HEK293T (cell line): ENCODE measurements at regions not wholly inside any gene's neighbourhood (a gene's known extent, or its start where the extent isn't known, plus 50 kb on each side); places are given as distances from the start of the nearest gene placed in this dataset.

ENCODE experiments used
- ARNT ChIP-seq: fragments of 450-650 bp; IDR thresholded peaks from 2 replicates; pipeline ENCODE4 v1.6.1; 2017; ENCODE audit warnings: mild to moderate bottlenecking
- BHLHE40 ChIP-seq: fragments of 450-650 bp; IDR thresholded peaks from 2 replicates; pipeline ENCODE4 v1.6.1; 2016; ENCODE audit warnings: mild to moderate bottlenecking, moderate library complexity, borderline replicate concordance
- FOXA1 ChIP-seq: fragments of 450-650 bp; IDR thresholded peaks from 2 replicates; pipeline ENCODE4 v1.6.1; 2016; ENCODE audit warnings: mild to moderate bottlenecking
- FOXK2 ChIP-seq: fragments of 450-650 bp; IDR thresholded peaks from 2 replicates; pipeline ENCODE4 v1.6.1; 2016; ENCODE audit warnings: mild to moderate bottlenecking
- FOXM1 ChIP-seq: fragments of 450-650 bp; IDR thresholded peaks from 2 replicates; pipeline ENCODE4 v1.6.1; 2017; ENCODE audit warnings: mild to moderate bottlenecking, borderline replicate concordance
- L3MBTL2 ChIP-seq: fragments of 450-650 bp; conservative IDR thresholded peaks from 2 replicates; pipeline ENCODE4 v1.6.1; 2016; ENCODE audit warnings: mild to moderate bottlenecking
- LEF1 ChIP-seq: fragments of 450-650 bp; IDR thresholded peaks from 2 replicates; pipeline ENCODE4 v1.6.1; 2017; ENCODE audit warnings: mild to moderate bottlenecking, borderline replicate concordance
- NFRKB ChIP-seq: fragments of 450-650 bp; IDR thresholded peaks from 2 replicates; pipeline ENCODE4 v1.6.1; 2016; ENCODE audit warnings: mild to moderate bottlenecking, moderate library complexity
- SP1 ChIP-seq: fragments of 450-650 bp; IDR thresholded peaks from 2 replicates; pipeline ENCODE4 v1.6.1; 2017
- TARDBP ChIP-seq: fragments of 450-650 bp; IDR thresholded peaks from 2 replicates; pipeline ENCODE4 v1.6.1; 2016
- ZNF384 ChIP-seq: fragments of 450-650 bp; IDR thresholded peaks from 2 replicates; pipeline ENCODE4 v1.6.1; 2016
- TF ChIP-seq, protein P1 (sequence below): fragments of 450-650 bp; IDR thresholded peaks from 2 replicates; pipeline ENCODE4 v1.6.1; 2016

GRCh38 chr3:25940935-25941334, 151.0 kb downstream of the OXSM start:
- no peak for TF ChIP-seq FOXM1
- TF ChIP-seq SP1, result no peak
- TF ChIP-seq TARDBP, result no peak
- TF ChIP-seq, protein P1, sequence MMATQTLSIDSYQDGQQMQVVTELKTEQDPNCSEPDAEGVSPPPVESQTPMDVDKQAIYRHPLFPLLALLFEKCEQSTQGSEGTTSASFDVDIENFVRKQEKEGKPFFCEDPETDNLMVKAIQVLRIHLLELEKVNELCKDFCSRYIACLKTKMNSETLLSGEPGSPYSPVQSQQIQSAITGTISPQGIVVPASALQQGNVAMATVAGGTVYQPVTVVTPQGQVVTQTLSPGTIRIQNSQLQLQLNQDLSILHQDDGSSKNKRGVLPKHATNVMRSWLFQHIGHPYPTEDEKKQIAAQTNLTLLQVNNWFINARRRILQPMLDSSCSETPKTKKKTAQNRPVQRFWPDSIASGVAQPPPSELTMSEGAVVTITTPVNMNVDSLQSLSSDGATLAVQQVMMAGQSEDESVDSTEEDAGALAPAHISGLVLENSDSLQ, result no peak
- no peak for TF ChIP-seq LEF1
- no peak for TF ChIP-seq BHLHE40
- TF ChIP-seq ZNF384, result no peak
- TF ChIP-seq ARNT, result no peak
- TF ChIP-seq L3MBTL2, result no peak
- no peak for TF ChIP-seq FOXA1
- TF ChIP-seq NFRKB, result no peak
- TF ChIP-seq FOXK2, result no peak
